ENCODE measurements at regions not wholly inside any gene's neighbourhood (a gene's known extent, or its start where the extent isn't known, plus 50 kb on each side); places are given as distances from the start of the nearest gene placed in this dataset.

DNA sequence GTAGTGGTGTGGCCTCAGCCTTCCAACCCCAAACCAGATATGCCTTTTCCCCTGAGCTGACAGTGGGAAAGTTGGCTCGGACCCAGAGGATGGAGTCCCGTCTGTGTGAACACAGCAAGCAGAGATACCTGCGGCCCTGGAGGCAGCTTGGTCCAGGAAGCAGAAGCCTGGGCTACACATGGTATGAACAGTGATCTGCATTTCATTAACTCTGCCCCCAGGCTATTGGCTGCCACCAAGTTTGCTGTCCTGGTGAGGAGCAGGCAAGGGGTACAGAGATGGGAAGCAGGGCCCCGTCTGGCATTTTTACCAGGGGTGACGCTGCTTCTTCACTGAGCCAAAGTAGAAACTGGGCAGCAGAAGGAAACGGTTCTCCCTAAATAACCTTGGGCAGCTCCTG is 90.0 kb downstream of the EDN3 start:
- Histone ChIP-seq H2AK5ac (ENCODE audit: insufficient read length, low read length) (no peak overlapping the region), H4K5ac (ENCODE audit: insufficient read length, low read depth, low read length) (no peak overlapping the region), H3T11ph (ENCODE audit: low read length) (no peak overlapping the region), H3K4ac (ENCODE audit: low read depth, low read length) (no peak overlapping the region), H2AFZ (ENCODE audit: low read length) (no peak overlapping the region), H3K23me2 (ENCODE audit: insufficient read length, low read depth, low read length, poor library complexity, severe bottlenecking) (no peaks in the 10 kb centered on the region), H2BK15ac (ENCODE audit: low read depth, low read length) (no peak overlapping the region), H4K8ac (replicated peaks; ENCODE audit: insufficient read length, low read depth, low read length) (no peak overlapping the region), H3K79me1 (ENCODE audit: insufficient read depth, low read depth, low read length, poor library complexity, severe bottlenecking) (no peaks in the 10 kb centered on the region), H2BK5ac (ENCODE audit: insufficient read length, low read length) (no peak overlapping the region), H3K27ac (ENCODE audit: insufficient read length, low read depth, low read length) (no peak overlapping the region), H4K91ac (ENCODE audit: insufficient read length, low read depth, low read length) (no peak overlapping the region), H3K9ac (ENCODE audit: extremely low read depth, insufficient read length, low read length) (no peak overlapping the region), H3K4me1 (ENCODE audit: insufficient read depth, low read length) (no peaks in the 10 kb centered on the region), H2BK12ac (ENCODE audit: insufficient read length, low read depth, low read length) (no peak overlapping the region), H2BK20ac (ENCODE audit: low read depth, low read length, poor library complexity, severe bottlenecking) (no peak overlapping the region), H3K56ac (ENCODE audit: insufficient read length, low read depth, low read length) (no peak overlapping the region), H3K18ac (ENCODE audit: insufficient read length, low read depth, low read length) (no peak overlapping the region), H3K9me3 (ENCODE audit: control insufficient read depth, low read depth, low read length) (no peaks in the 10 kb centered on the region), H3K23ac (ENCODE audit: insufficient read length, low read depth, low read length) (no peak overlapping the region), H4K20me1 (ENCODE audit: control insufficient read depth, insufficient read depth, insufficient read length) (no peaks in the 10 kb centered on the region), H3K79me2 (ENCODE audit: insufficient read depth, low read length) (no peaks in the 10 kb centered on the region), H3K14ac (ENCODE audit: insufficient read depth, low read length) (no peak overlapping the region), H2BK120ac (ENCODE audit: low read depth, low read length, poor library complexity, severe bottlenecking) (no peak overlapping the region), H3K27me3 (ENCODE audit: insufficient read depth, low read length) (no peaks in the 10 kb centered on the region), H3K4me2 (ENCODE audit: insufficient read depth, insufficient read length, low read length) (no peak overlapping the region)
- Mint-ChIP-seq H3K4me3 (no peak overlapping the region), H3K27me3 (ENCODE audit: low read depth) (peaks cover 20% of the 10 kb centered on the region), H3K36me3 (ENCODE audit: insufficient read depth in 1 of 3, low read depth in 3 of 3) (peaks cover 0 to 4% (median 0%) of the 10 kb centered on the region in 3 experiments; a peak in 1 of 7 replicates), H3K27ac (no peak overlapping the region), H3K4me1 (peaks cover 17 to 20% of the 10 kb centered on the region in 2 experiments), H3K9me3 (peaks cover 0 to 3% of the 10 kb centered on the region in 2 experiments; a peak in 1 of 5 replicates)
- no CpG with 5 or more reads among the region's 6 CpGs for WGBS (ENCODE audit: extremely low coverage, insufficient read length, low lambda C conversion rate)
- no peak for DNase-seq
- TF ChIP-seq, protein P1, sequence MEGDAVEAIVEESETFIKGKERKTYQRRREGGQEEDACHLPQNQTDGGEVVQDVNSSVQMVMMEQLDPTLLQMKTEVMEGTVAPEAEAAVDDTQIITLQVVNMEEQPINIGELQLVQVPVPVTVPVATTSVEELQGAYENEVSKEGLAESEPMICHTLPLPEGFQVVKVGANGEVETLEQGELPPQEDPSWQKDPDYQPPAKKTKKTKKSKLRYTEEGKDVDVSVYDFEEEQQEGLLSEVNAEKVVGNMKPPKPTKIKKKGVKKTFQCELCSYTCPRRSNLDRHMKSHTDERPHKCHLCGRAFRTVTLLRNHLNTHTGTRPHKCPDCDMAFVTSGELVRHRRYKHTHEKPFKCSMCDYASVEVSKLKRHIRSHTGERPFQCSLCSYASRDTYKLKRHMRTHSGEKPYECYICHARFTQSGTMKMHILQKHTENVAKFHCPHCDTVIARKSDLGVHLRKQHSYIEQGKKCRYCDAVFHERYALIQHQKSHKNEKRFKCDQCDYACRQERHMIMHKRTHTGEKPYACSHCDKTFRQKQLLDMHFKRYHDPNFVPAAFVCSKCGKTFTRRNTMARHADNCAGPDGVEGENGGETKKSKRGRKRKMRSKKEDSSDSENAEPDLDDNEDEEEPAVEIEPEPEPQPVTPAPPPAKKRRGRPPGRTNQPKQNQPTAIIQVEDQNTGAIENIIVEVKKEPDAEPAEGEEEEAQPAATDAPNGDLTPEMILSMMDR (conservative IDR thresholded peaks at IDR 0.05), result no peak

Measured in H9 (cell line).